GM21737 (cell line): ENCODE measurements at regions not wholly inside any gene's neighbourhood (a gene's known extent, or its start where the extent isn't known, plus 50 kb on each side); places are given as distances from the start of the nearest gene placed in this dataset.

Experiments
- ATAC-seq: cut with Tn5 transposase; IDR thresholded peaks from one replicate; pipeline ENCODE4 v1.9.1; 2021; ENCODE audit warnings: mild to moderate bottlenecking, moderate library complexity; ENCODE audit not compliant: unreplicated experiment

DNA sequence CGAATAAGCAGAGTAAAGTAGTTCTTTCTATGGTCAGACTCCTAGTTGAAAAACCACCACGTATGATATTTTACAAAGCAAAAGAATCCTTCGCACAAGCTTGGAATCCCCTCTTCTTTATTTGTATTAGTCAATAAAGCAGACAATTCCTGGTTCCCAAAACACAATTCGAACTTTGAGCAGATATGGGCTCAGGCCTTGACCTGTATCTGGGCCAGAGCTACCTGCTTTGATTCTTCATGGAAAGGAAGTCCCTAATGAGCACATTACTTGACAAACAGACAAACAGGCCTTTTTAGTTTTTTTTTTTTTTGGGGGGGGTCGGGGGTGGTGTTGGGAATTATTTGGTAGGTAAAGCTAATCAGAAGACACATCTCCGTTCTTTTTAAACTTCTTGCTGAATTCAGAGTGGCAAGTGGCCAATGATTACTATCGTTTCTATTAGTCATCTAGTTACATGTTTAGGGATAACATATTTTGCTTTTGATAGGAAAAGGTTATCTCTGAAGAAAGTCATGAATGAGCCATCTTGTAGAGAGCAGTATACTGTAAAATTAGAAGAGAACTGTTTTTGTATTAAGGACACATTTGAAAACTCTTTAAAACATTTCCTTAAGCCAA lies 116.6 kb upstream of the HMHB1 start:
- no peak for ATAC-seq

DNA sequence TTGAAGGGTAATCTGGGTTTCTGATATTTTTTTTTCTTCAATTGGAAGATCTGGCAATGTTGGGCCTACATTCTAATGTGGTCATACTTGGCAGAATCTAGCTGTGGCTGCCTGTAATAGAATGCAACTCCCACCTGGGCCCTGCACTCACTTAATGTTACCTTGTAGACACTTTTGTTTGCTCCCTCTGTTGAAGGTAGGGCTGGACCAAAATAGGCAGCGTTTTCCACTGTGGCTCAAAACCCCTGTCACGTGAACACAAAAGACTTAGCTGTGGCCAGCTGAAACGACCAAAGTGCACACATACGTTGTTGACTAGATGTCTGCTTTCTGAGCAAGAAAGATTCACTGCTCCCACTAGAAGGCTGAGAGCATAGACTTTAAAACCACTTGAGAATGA lies 117.6 kb upstream of the HMHB1 start:
- no peak for ATAC-seq

DNA sequence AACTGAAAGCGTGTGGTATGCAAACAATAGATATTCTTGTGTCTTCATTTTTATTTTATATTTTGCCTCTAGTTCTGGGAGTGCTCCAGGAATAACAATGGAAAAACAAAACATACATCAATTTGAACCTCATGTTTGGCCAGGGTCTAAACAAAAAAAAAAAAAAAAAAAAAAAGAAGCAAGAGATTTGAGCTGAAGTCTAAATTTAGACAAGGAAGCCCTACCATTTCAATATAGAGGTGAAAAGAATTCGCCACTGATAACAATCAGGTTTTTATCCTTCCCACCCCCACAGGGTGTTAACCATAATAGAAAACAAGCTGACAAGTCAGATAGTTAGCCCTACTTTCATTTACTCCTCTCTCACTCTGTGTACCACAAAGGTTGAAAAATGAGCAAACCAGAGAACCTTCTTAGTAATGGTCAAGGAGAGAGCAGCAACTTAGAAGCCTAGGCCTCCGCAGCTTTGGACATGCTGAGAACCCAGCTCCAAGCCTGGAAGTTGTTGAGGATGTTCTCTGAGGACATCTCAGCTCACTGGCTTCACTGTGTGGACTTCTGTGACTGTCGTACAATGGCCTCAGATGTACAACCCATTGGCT lies 118.2 kb upstream of the HMHB1 start:
- ATAC-seq = no peak

DNA sequence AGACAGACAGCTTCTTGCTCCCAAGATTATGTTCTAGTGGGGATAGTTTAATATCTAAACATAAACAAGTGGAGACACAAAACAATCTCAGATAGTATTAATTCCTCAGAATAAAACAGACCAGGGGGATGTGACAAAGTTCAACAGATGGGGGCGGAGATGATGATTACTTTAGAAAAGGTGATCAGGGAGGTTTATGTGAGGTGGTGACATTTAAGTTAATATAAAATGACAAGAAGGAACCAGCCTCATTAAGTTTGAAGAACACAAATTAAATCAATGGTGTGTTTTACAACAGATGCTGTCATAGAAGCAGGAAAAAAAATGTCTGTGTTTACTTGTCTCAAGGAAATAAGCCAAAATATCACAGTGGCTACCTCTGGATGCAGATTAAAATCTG lies 119.6 kb upstream of the HMHB1 start:
- no peak for ATAC-seq

DNA sequence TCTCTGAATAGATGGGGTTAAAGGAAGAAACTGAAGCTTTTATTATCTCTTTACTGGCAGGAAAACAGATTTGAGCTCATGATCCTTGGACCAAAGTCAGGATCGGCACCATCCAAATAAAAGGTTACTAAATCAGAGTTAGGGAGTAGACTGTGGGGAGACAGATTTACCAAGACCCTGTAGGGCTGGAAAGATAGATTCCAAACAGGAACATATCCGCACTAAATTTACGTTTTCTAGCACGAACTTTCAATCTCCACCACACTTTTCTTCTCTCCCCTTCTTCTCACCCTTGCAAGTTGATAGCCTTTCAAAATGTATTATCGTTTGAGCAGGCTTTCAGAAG lies 120.0 kb upstream of the HMHB1 start:
- no peak for ATAC-seq

DNA sequence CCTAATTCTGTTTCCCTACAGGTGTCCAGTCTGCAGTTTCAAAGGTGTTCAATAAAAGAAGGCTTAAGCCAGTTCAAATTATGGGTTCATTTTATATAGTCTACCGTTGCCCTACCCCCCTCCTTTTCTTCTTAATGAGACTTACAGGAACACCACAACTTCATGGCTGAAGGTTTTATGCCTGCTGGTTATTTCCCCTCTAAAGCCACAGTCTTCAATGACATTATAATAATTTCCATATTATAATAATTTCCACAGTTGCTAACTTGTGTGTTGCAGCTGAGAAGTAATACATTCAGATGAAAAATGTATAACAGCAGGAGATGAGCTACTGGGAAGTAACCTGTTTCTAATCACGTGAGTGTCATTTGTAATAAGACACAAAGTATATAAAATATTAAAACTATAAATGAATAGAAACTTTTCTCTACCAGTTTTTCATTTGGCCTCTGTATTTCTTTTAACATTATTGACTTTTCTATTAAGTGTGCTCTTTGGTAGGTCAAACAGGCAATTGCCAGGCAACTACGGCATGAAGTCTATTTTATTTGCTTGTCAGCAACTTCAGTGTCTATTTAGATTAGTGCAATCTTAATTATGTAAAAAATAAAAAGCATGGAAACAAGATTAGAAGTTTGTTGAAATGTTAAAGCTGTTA lies 120.5 kb upstream of the HMHB1 start:
- no peak for ATAC-seq

DNA sequence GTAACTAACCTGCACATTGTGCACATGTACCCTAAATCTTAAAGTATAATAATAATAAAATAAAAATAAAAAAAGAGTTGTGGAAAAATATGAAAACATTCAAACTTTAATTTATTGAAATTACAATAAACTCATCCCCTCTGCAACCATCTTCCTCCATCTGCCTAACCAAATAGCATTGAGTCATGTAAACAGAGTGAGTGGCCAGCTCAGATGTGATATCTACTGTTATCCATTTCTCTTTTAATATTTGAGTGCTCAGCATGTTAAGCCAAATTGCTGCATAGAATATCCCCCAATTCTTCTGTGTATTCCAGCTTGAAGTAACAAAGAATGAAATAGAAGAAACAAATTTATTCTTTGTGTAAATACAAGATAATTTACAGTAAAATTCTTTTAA lies 124.4 kb upstream of the HMHB1 start:
- no peak for ATAC-seq

DNA sequence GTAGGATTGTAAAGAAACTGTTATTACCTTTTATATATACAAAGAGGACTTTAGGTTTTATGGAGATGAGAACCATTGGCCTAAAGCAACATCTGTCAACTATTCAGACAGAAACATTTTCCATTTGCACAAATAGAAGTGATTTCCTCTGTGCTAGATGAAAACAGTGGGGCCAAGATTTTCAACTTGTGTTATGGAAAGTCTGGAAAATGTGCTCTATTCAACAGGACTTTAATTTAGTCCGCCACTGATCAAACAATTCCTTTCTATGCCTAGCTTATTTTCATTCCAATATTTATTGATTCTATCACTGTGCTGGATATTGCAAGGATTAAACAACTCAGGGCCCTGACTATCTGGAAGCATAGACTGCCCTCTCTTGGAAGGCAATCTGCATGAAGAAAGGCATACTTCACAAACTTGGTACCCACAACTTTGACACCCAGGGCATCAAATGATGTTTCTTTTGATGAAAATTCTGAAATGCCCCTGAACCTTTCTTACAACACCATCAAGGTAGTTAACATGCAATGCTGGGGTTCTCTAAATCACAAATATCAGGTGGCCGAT lies 126.6 kb upstream of the HMHB1 start:
- ATAC-seq = no peak

DNA sequence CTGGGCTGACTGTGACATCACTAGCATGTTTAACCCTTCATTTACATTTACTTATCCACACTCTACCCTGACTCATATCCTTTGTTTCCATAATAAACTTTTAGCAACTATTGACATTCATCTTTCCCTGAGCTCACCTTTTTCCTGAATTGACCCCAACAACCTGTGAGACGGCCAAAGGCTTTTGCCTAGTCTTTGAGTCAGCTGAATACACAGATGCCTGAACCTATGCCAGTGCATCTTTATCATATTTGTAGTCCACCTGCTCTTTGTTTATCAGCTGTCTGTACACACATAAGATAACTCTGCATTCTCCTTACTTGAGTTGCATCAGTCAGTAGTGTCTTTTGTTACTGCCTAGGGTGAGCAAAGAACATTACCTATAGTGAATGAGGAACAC lies 128.5 kb upstream of the HMHB1 start:
- no peak for ATAC-seq

DNA sequence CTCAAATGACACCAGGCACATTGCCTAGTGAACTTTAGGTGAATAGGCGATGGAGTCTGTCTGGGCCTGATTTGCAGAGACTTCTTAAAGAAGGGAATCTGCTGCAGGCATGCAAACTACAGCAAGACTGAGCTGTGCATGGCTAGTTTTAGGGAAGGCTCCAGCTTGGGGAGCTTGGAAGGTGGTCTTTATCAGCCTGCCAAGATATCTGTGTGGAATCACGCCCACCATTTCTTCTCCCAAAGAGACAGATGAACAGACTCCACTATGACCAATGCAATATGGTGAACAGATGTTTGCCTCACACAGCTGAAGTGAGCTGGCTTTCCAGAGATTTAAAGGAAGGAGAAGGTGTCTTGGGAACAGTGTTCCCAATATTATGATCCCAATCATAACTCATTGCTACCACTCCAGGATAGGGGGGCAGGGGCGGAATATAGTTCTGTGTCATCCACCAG lies 129.0 kb upstream of the HMHB1 start:
- no peak for ATAC-seq

DNA sequence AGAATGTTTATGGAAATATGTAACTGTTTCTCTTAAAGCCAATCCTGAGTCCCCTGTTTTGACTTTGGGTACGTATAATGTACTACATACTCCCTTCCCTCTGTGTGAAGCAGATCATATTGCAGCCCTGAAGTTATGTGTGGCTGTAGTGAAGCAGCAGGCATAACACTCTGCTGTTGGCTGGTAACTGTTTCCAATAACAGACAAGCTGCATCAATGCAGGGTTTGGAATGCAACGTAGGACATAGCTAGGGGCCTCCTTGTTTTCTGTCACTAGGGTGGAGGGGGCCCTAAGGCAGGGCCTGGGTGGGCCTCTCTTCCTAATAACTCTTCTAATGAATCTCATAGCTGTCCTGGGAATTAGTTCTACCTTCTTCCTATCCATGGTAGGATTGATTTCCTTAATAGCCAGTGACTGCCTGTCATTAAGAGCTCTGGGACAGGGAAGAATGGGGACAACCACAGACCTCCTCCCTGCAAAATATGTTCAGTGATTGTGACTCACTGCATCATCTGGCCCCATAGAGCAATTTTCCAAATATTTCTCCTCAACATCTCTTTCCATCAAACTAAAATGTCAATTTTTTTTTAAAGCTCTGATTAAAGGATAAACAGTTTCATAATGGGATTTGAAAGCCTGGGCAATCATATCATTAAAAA lies 129.6 kb upstream of the HMHB1 start:
- no peak for ATAC-seq

DNA sequence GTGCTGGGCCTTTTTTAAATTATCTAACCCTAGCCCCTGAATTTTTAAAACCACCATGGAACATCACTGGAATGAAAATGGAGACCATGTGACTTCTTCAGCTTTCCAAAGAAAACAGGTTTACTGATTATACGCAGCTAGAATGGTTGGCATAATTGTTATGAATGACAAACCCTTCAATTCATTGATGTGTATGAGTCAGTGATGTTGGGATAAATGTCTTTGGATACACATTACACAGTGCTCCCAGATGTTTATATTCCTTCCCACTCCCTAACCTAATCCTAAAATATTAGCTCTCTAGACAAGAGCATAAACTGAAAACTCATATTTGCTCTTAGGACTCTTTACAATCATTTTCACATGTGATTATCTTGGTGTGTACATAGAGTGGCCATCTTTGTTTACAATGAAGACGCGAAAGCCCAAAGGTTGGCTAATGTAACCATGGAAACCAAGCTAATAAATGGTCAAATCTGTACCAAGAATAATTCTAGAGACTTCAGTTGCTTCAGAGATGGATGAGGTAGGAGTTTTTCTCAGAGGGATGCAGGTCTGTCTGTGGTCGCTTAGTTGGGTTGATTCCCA lies 131.2 kb upstream of the HMHB1 start:
- no peak for ATAC-seq

DNA sequence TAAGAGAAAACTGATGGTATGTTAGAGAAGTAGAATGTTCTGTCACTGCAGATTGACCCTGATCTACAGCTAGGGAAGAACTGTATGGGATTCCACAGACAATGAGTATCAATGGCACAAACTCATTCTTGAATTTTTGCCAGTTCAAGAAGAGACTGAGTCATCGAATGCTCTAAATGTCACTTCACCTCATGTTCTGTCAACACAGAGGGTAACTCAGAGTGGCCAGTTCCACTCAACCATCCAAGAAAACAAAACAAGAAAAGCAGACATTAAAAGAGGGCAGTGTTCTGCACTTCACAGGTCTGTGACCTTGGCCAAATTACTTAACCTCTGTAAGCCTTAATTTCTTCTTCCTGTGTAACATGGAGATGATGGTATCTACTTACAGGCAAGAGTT lies 132.2 kb upstream of the HMHB1 start:
- ATAC-seq = no peak

DNA sequence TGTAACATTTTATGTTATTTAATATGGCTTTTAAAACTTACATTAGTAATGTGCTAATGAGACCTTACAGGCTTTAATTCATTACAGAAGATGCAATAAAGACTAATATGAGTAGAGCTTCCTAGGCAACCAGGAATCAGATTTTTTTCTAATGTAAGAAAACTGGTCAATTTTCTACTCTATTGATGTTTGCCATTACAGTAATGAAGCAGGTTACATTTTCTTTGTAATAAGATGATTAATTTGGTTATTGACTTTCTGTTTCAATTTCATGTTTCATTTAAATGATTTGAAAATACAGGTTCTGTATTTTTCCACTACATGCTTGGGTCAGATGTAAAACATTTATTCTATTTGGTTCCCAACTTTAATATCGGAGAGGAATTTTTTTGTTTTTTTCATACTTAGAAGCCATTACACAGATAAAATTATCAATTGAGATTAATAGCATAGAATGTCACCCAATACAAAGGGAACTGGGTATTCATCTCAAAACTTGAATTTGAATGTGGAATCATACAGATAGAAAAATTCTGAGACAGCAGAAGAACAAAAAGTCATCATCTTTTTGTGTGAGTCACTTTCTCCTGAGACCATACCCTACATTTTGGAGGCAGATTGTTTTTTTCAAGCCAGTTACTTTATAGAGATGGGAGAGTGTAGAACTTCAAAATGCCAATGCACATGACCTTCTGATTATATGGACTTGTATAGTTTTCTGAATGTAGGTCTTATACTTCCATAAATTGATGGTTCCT lies 133.6 kb upstream of the HMHB1 start:
- no peak for ATAC-seq

DNA sequence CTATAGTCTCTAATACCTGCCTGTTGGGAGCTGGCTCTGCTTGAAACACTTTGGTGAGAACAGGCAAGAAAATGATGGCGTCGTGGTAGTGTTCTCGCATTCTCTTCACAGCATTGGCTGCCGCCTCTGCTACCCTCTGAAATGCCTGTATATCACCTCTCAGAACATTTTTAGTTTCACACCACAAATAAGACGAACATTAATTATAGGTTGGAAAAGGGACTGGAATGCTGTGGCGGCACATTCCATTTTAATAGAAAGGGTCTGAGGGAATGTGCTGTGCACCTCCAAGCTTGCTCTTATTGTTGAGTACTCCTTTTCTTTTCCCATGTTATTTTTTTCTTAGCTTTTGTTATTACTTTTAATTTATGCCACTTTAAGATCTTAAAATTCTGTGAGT lies 134.6 kb upstream of the HMHB1 start:
- no peak for ATAC-seq

DNA sequence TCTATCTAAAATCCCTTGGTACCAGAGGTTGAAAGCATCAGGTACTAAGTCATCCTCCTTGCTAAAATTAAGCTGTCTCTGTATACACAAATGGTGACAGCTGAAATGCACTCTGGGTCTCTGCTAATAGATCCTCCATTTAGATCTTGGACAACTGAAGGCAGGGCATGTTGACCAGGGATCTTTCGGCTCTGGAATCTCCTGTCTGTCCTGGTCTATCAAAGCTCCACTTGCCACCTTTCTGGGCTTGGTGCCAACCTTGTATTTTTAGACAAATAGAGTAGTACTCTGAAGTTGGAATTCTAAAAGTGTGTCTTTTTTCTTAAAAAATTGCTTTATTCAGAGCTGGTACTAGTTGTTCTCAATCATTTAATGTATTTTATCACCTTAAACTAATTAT lies 135.2 kb upstream of the HMHB1 start:
- ATAC-seq = no peak

DNA sequence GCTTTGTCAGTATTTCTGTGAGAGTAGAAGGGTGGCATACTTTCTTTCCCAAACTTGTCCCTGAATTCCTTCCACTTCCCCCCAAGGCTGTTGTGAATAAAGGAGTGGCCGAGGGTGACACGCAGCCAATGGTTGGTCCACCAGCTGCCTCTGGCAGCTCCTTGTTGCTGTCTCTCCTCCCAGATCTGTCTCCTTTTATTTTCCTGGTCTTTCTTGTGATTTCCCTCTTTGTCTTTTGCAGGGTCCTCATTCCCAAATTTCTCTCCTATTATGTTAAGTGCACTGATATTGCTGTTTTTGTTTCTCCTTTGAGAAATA lies 137.5 kb upstream of the HMHB1 start:
- no peak for ATAC-seq

DNA sequence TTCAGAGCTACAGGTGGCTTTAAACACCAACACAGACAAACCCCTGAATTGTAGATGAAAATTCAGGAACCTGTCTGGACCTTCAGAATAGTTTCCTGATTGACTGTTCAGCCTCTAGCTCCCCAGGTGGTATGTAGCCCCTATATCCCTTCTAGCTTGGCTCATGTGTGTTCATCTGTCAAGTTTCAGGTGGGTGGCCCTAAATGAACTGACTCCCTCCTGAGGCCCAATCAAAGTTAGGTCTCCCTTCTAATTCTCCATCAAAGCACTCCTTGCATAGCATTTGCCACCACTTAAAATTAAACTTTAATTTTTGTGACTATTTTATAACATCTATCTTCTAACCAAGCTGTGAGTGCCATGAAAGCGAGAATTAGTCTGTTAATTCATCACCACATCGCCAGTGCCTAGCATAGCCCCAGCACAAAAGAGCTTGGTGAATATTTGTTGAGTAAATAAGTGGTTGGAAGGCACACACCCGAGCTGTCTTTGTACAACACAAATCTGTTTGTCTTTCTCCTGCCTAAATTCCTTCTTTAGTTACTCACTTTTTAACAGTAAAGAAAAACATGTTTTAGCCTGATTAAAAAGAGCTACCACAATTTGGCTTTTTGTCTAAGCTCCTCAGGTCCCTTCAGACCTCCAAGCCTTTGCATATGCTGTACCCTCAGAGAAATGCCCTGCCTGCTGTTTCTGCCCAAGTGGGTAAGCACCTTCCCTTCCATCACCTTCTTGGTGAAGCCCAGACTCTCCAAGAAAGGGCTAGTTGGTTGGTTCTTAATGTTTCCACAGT lies 138.1 kb upstream of the HMHB1 start:
- no peak for ATAC-seq

DNA sequence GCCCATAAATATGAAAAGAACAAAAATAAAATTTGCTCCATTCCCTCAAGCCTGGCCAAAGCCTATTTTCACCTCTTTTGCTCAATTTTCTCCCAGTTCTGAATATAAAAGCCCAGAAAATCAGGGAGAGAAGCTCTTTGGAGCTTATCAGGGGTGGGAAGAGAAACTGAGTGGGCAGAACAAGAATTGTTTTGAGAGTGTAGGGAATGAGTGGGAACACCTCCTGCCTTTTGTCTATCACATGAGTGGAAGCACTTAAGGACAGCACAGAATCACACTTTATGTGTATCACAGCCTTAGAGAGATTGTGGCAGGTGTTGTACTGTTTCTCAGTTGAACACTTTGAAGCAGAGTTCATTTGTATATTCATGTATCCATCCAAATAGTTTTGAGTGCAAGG lies 139.2 kb upstream of the HMHB1 start:
- ATAC-seq = no peak
